ENCODE measurements at regions not wholly inside any gene's neighbourhood (a gene's known extent, or its start where the extent isn't known, plus 50 kb on each side); places are given as distances from the start of the nearest gene placed in this dataset.

- TF ChIP-seq CTCF (IDR thresholded peaks at IDR 0.05; ENCODE audit: low read depth, low read length): no peak
- no peak for TF ChIP-seq MYC (IDR thresholded peaks at IDR 0.05; ENCODE audit: low read depth, low read length)
- TF ChIP-seq POLR2A (IDR thresholded peaks at IDR 0.05; ENCODE audit: extremely low read depth, insufficient read length): no peak
Observed at GRCh38 chr3:20849975-20850374, 664.0 kb upstream of the SGO1 start.

All from NB4 (cell line).